Endothelial cell (in vitro differentiated cells): ENCODE measurements at regions not wholly inside any gene's neighbourhood (a gene's known extent, or its start where the extent isn't known, plus 50 kb on each side); places are given as distances from the start of the nearest gene placed in this dataset.

Experiments
- DNase-seq: peaks from one replicate; pipeline ENCODE4 v3.0.0; 2021; ENCODE audit warnings: low spot score
- H3K27ac Mint-ChIP-seq: one replicate; pipeline ENCODE4 v1.8.0; 2021; ENCODE audit warnings: mixed read lengths, inconsistent platforms; ENCODE audit not compliant: unreplicated experiment
- H3K27me3 Mint-ChIP-seq: one replicate; pipeline ENCODE4 v1.8.0; 2021; ENCODE audit warnings: mild to moderate bottlenecking, moderate library complexity, mixed read lengths, inconsistent platforms; ENCODE audit not compliant: unreplicated experiment
- H3K36me3 Mint-ChIP-seq: one replicate; pipeline ENCODE4 v1.8.0; 2021; ENCODE audit warnings: mild to moderate bottlenecking, low read depth, mixed read lengths, inconsistent platforms; ENCODE audit not compliant: unreplicated experiment
- H3K4me1 Mint-ChIP-seq: one replicate; pipeline ENCODE4 v1.8.0; 2021; ENCODE audit warnings: mild to moderate bottlenecking, mixed read lengths, inconsistent platforms; ENCODE audit not compliant: unreplicated experiment
- H3K4me3 Mint-ChIP-seq: one replicate; pipeline ENCODE4 v1.8.0; 2021; ENCODE audit warnings: mild to moderate bottlenecking, mixed read lengths, inconsistent platforms; ENCODE audit not compliant: unreplicated experiment
- H3K9me3 Mint-ChIP-seq: one replicate; pipeline ENCODE4 v1.8.0; 2021; ENCODE audit warnings: mixed read lengths, inconsistent platforms; ENCODE audit not compliant: unreplicated experiment
- CTCF ChIP-seq: fragments of 200-600 bp; sonication (generic); IDR thresholded peaks from one replicate; pipeline ENCODE4 v1.5.0; 2021; ENCODE audit warnings: antibody characterized with exemption; ENCODE audit not compliant: unreplicated experiment

DNA sequence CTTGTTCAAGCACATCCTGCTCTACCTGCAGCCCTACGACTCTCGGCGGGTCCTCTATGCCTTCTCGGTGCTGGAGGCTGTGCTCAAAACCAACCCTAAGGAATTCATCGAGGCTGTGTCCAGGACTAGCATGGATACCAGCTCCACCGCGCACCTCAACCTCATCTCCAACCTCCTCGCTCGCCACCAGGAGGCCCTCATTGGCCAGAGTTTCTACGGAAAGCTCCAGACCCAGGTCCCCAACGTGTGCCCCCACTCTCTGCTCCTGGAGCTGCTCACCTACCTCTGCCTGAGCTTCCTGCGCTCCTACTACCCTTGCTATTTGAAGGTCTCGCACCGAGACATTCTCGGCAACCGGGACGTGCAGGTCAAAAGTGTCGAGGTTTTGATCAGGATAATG, 74.3 kb upstream of the MORC3 start:
- no peak for TF ChIP-seq CTCF
- DNase-seq: no peak
- Mint-ChIP-seq H3K27ac (no peak overlapping the region), H3K36me3 (peaks cover 7% of the 10 kb centered on the region), H3K9me3 (no peaks in the 10 kb centered on the region), H3K4me3 (no peak overlapping the region), H3K4me1 (peaks cover 12% of the 10 kb centered on the region), H3K27me3 (no peaks in the 10 kb centered on the region)

DNA sequence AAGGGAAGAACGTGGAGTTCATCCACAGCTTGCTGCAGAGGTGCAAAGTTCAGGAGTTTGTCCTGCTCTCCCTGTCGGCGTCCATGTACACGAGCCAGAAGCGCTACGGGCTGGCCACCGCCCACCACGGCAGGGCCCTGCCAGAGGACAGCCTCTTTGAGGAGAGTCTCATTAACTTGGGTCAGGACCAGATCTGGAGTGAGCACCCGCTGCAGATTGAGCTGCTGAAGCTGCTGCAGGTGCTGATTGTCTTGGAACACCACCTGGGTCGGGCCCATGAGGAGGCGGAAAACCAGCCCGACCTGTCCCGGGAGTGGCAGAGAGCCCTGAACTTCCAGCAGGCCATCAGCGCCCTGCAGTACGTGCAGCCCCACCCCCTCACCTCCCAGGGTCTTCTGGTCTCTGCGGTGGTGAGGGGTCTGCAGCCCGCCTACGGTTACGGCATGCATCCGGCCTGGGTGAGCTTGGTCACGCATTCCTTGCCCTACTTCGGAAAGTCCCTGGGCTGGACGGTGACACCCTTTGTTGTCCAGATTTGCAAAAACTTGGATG, 73.8 kb upstream of the MORC3 start:
- Mint-ChIP-seq H3K4me1 (peaks cover 15% of the 10 kb centered on the region), H3K27me3 (peaks cover 2% of the 10 kb centered on the region), H3K4me3 (no peak overlapping the region), H3K27ac (no peak overlapping the region), H3K9me3 (no peaks in the 10 kb centered on the region), H3K36me3 (peaks cover 10% of the 10 kb centered on the region)
- TF ChIP-seq CTCF: no peak
- no peak for DNase-seq

DNA sequence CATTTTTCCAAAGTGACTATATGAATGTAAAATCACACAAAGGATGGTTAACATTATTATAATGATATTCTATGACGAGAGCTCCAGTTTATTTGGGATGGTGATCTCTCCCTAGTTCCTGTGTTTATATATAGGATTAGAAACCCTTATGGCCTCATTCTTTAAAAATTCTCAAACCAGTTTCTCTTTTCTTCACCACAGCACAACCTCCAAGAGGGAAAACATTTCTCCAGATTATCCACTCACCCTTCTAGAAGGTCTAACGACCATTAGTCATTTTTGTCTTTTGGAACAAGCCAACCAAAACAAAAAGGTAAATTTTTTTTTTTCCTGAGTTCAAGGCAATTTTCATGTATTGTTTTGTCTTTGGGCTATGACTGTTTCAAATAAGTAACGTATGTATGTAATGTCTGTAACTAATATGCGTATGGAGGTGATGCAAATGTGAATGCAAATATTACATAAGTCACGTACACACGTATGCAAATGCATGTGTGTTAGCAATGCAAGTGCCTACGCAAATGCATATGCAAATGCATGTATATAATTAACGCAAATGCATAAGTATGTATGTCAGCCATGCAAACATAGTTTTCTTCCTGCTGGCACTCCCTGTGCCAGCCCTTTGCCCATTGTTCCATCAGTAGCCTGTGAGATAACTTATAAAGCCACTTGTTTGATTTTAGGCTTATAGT, 72.5 kb upstream of the MORC3 start:
- no peak overlapping the region for H3K27ac Mint-ChIP-seq
- peaks cover 15% of the 10 kb centered on the region for H3K4me1 Mint-ChIP-seq
- H3K27me3 Mint-ChIP-seq: peaks cover 2% of the 10 kb centered on the region

DNA sequence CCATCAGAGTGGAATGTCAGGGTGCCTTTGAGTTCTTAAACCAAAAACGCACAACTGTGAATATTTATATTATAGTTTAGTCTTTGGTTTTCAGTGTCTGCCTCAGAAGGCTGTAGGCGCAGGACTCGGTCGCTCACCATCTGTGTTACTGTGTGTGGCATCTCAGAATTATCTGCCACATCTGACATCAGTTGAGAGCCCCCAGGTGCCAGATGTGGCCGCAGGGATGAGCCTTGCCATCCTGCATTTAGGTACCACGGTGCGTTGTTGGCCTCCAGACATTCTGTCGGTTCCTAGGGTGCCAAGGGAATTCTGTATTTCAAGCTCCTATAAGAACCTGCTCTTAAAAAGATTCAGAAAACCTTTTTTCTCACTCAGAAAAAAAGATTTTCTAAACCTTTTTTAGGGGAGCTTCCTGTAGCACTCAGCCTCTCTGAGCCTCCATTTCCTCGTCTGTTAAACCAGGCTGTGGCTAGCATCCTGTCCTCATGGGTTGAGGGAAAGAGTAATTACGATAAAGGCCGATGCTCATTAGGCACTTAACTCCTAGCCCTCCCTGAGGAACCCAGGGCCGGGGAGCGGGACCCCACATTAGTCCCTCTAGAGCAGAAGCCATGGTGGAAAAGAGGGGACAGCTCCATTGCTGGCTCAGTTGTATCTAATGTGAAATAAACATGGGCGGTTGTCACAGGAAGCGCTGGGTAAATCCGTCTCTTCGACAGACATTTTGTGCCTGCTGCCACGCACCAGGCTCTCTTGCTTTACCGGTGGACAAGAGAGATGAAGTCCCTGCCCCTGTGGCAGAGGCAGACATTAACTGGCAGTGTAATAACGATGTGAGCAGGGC, 70.2 kb upstream of the MORC3 start:
- Mint-ChIP-seq H3K4me3 (no peak overlapping the region), H3K4me1 (peaks cover 15% of the 10 kb centered on the region), H3K9me3 (no peaks in the 10 kb centered on the region), H3K27ac (no peak overlapping the region), H3K36me3 (peaks cover 10% of the 10 kb centered on the region), H3K27me3 (peaks cover 2% of the 10 kb centered on the region)
- no peak for DNase-seq
- TF ChIP-seq CTCF: no peak

More for the DNA sequence above, 72.5 kb upstream of the MORC3 start:
- no peak for TF ChIP-seq CTCF
- H3K36me3 Mint-ChIP-seq: peaks cover 10% of the 10 kb centered on the region
- H3K9me3 Mint-ChIP-seq: no peaks in the 10 kb centered on the region
- no peak for DNase-seq
- H3K4me3 Mint-ChIP-seq: no peak overlapping the region
